HTR-8/SVneo (cell line): ENCODE measurements at regions not wholly inside any gene's neighbourhood (a gene's known extent, or its start where the extent isn't known, plus 50 kb on each side); places are given as distances from the start of the nearest gene placed in this dataset.
"Not testable (repeated sequence)": the region's sequence is repeated elsewhere in the genome, so short reads cannot be mapped to it uniquely, and the experiment has no call there.

Experiments used
- DNase-seq: peaks from one replicate; pipeline ENCODE4 v3.0.0; 2011; ENCODE audit warnings: low spot score, mixed read lengths; ENCODE audit not compliant: insufficient read length
- FAIRE-seq: peaks from 2 replicates; lab custom pipeline; 2011; peaks lifted over from hg19 to GRCh38; lab: Jason Lieb, UNC

- no peak for FAIRE-seq
- no peak for DNase-seq
Measured at GRCh38 chr20:11496380-11496779, 421.3 kb upstream of the BTBD3 start.

- DNase-seq (no peak), FAIRE-seq (no peak)
Measured at GRCh38 chr20:11497545-11497944, 420.1 kb upstream of the BTBD3 start.

DNA sequence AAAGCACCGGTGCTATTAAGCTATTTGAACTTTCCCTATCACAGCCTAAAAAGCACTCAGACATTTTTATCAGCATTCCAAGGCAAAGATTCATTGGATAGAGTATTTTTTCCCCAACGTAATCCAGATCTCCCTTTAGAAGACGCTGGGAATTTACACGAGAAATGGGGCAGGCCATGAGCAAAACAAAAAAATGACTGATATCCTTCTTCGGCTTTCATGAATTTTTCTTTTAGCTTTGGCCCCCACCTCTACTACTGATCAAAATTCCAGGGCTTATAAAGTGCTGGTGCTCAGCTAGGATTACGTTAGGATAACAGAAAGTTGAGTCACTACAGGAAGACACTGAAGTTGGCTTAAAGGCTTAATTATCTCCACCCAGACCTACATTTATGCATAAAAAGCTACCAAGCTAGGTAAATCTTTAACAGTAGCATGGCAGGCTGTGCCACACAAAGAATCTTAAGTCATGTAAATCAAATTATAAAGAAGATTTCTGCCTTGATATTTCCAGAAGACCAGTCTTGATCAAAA is 418.5 kb upstream of the BTBD3 start:
- FAIRE-seq (no peak), DNase-seq (no peak)

GRCh38 chr20:11502061-11502460 is 415.6 kb upstream of the BTBD3 start:
- FAIRE-seq = no peak

DNA sequence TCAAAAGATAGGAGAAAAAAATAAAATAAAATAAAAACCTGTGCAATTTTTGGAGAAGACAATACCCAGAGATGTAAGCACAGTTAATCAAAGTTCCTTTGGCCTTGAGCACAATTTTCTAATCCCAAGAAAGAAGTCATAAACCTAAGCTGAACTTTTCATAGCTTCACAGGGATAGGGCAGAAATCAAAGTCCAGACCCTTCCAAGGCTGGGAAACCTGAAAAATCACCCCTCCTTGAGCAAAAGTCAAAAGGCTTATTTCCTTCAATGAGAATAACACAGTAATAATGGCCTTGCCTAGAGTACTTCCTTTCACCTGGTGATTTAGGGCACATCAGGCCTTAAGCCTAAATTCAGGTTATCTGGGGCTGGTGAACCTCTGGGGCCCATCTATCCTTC is 415.0 kb upstream of the BTBD3 start:
- DNase-seq = no peak
- FAIRE-seq = no peak

More at GRCh38 chr20:11502061-11502460, 415.6 kb upstream of the BTBD3 start:
- no peak for DNase-seq

GRCh38 chr20:11509776-11510175 is 407.9 kb upstream of the BTBD3 start:
- DNase-seq (no peak), FAIRE-seq (no peak)

DNA sequence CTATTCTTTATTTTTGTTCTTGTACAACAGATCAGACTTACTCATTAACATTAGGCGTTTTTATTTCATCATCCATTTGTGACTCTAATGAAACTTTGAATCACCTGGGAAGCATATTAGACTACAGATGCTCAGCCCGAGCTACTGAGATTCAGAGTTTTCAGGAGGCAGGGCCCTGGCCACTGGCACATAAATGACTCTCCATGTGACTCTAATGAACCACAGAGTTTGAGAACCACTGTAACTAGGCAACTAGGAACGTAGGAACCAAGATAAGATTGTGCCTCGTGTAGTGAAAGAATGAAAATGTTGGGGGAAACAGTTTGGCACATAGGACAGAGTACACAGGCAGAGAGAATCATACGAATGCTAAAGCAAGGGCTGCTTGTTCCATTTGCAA is 405.9 kb upstream of the BTBD3 start:
- no peak for DNase-seq
- peak; percentile 36 for FAIRE-seq

GRCh38 chr20:11513241-11513745 is 404.4 kb upstream of the BTBD3 start:
- not testable (repeated sequence) for FAIRE-seq

GRCh38 chr20:11516448-11516847 is 401.2 kb upstream of the BTBD3 start:
- FAIRE-seq (no peak), DNase-seq (no peak)

More at GRCh38 chr20:11513241-11513745, 404.4 kb upstream of the BTBD3 start:
- not testable (repeated sequence) for DNase-seq

DNA sequence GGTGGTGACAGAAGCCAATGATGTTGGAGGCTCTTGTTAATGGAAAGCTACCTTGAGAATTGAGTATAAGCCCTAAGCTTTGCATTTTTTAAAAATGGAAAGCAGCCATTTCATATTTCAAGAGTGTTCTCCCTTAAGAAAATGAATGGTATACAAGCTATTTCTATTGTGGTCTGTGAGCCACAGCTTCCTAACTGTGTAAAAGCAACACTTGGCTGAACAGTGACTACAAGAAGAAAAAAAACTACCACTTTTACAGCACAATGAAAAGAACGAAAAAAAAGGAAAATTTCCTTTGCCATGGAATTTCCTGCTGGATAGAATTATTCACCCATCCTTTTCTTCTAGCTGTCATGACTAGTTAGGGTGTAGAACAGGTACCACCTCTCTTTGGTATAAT is 397.1 kb upstream of the BTBD3 start:
- DNase-seq = no peak
- no peak for FAIRE-seq

GRCh38 chr20:11521476-11522365 is 396.0 kb upstream of the BTBD3 start:
- no peak for FAIRE-seq
- no peak for DNase-seq

- DNase-seq (no peak), FAIRE-seq (no peak)
Measured at GRCh38 chr20:11522366-11522741, 395.3 kb upstream of the BTBD3 start.

- no peak for FAIRE-seq
- no peak for DNase-seq
Measured at GRCh38 chr20:11529047-11529446, 388.6 kb upstream of the BTBD3 start.

DNA sequence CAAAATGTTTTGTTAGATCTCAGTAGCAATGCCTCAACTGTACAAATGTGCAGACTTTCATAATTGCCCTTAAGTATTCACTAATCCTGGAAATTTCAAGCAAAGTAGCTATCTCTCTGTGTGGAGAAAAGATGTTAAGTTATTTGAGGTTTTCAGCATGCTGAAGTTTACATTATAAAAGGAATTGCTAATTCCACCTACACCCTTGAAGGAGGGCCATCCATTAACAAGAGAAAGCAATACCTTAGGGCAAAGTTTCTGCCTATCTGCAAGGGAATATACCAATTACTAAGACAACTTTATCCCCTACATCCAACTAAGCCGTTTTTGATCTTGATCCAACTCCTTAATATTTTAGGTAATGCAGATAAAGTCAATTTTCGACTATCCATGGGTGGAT is 380.7 kb upstream of the BTBD3 start:
- DNase-seq (no peak), FAIRE-seq (no peak)

DNA sequence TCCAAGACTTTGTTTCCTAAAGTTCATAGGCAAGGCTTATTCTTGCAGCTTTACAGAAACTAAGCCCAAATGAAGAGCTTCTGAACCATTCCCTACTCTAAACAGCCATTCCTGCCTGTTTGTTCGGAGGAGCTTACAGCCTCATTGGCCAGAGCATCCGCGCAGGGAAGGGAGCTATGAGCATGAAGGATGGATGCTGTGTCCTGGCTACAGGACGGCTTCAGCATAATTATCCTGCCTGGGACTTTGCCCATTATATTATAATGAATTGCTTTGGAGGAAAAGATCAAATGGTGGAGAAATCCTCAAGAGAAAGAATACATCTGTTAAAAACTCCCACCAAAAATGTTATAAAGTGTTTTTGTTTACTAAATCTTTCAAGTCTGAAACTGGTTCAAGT is 378.2 kb upstream of the BTBD3 start:
- no peak for FAIRE-seq

DNA sequence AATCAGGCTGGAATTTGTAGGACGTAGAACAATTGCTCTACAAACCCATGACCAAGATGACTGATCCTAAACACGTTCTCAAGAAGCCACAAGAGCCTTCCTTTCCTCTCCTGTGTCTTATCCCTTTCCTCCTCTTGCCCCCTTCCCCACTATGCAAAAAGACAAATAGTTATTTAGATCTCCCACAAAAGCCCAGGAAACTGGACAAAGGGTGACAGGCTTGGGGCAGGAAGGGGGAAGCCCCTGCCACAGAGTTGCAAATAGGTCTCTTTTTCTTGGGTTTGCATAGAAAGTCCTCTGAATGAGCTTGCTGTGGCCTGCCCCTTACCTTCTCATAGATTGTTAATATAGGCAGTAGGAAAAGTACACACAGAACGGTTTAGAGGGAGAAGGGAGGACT is 377.1 kb upstream of the BTBD3 start:
- DNase-seq = no peak
- FAIRE-seq = no peak

More for the DNA sequence above, 378.2 kb upstream of the BTBD3 start:
- DNase-seq = no peak

GRCh38 chr20:11542645-11543044 is 375.0 kb upstream of the BTBD3 start:
- no peak for DNase-seq
- no peak for FAIRE-seq

DNA sequence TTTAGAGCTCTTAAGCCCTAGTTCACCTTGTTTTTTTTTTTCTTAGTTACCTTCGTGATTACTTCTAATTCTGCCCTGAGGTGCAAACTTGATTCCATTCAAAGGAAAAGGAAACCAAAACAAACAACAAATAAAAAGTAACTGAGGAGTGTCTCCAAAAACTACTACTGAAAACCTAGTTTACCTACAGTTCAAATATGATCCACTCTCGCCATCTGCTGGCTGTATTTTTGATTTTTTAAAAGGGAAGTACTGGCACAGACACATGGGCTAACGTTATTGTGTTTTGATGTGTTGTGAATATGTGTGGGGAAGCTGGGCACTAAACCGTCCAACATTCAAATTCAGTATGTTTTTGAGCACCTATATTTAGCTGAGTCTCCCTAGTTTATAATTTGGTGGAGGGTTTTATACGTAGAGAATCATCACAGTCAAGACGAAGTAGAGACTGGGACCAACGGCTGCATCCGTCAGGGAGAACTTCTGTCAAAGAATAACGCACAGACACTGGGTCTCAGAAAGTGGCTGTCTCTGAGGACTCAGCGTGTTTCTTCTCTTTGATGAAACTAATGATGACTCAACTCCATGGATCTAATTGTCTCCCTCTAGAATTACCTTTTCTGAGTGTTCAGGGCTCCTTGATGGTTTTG is 373.5 kb upstream of the BTBD3 start:
- DNase-seq (peak; percentile 59), FAIRE-seq (no peak)

- DNase-seq (no peak), FAIRE-seq (no peak)
Measured at GRCh38 chr20:11546939-11547338, 370.8 kb upstream of the BTBD3 start.

DNA sequence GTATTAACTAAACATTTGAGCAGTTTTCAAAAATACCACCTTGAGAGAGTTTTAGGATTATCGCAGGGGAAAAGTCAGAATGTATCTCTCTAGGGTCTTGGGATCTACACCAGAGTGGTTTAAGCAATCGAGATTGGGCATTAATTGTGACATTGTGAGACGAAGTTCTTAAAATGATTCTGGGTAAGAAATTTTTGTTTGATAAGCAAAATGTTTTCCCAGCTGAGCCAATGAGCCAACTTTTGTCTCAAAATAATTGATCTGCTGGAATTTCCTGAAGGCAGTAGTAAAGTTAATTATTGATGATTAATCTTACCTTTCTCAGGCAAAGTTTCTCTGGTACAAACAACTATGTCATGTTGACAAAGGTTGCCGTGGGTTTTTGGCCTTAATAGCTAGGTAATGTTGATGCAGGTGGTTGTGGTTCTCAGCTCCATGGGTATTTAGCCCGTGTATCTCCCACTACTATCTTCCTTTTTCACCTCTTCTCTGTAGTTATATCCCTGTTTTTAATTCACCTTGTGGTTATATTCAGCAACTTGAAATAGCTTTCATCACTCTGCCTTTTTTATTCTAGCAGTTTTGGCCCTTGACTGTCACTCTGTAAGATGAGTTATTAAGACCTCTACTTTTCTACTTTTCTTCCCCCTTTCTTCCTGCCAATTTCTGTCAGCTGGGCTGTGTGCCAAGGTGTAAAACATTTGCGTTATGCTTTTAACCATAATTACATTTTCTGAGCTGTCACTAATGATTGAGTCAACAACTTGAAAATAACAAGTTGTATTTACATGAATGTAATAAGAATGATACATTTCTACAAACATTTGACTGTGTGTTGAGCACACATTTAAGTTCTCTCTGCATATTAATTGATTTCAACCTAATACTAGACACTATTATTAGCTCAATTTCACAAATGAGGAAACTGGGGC is 368.3 kb upstream of the BTBD3 start:
- no peak for DNase-seq
- no peak for FAIRE-seq
